ENCODE measurements at regions not wholly inside any gene's neighbourhood (a gene's known extent, or its start where the extent isn't known, plus 50 kb on each side); places are given as distances from the start of the nearest gene placed in this dataset.

- no peak for DNase-seq (ENCODE audit: low spot score)
Measured at GRCh38 chr3:25229586-25229985, 198.5 kb upstream of the RARB start.

GRCh38 chr3:25235031-25235430, 193.0 kb upstream of the RARB start:
- DNase-seq (ENCODE audit: low spot score) = no peak

- DNase-seq (ENCODE audit: low spot score) = no peak
Measured at GRCh38 chr3:25235466-25235865, 192.6 kb upstream of the RARB start.

GRCh38 chr3:25237602-25238001, 190.5 kb upstream of the RARB start:
- no peak for DNase-seq (ENCODE audit: low spot score)

GRCh38 chr3:25239042-25239441, 189.0 kb upstream of the RARB start:
- no peak for DNase-seq (ENCODE audit: low spot score)

GRCh38 chr3:25246913-25247312, 181.2 kb upstream of the RARB start:
- DNase-seq (ENCODE audit: low spot score) = no peak

- no peak for DNase-seq (ENCODE audit: low spot score)
Measured at GRCh38 chr3:25252291-25252690, 175.8 kb upstream of the RARB start.

GRCh38 chr3:25257026-25257425, 171.0 kb upstream of the RARB start:
- no peak for DNase-seq (ENCODE audit: low spot score)

- DNase-seq (ENCODE audit: low spot score) = no peak
Measured at GRCh38 chr3:25259871-25260270, 168.2 kb upstream of the RARB start.

- DNase-seq (ENCODE audit: low spot score) = no peak
Measured at GRCh38 chr3:25262322-25262721, 165.7 kb upstream of the RARB start.

- no peak for DNase-seq (ENCODE audit: low spot score)
Measured at GRCh38 chr3:25265284-25265683, 162.8 kb upstream of the RARB start.

- DNase-seq (ENCODE audit: low spot score) = no peak
Measured at GRCh38 chr3:25266677-25267076, 161.4 kb upstream of the RARB start.

- no peak for DNase-seq (ENCODE audit: low spot score)
Measured at GRCh38 chr3:25272090-25272489, 156.0 kb upstream of the RARB start.

GRCh38 chr3:25273582-25274171, 154.4 kb upstream of the RARB start:
- no peak for DNase-seq (ENCODE audit: low spot score)

- no peak for DNase-seq (ENCODE audit: low spot score)
Measured at GRCh38 chr3:25277503-25277902, 150.6 kb upstream of the RARB start.

GRCh38 chr3:25281041-25281731, 146.9 kb upstream of the RARB start:
- DNase-seq (ENCODE audit: low spot score) = no peak

- DNase-seq (ENCODE audit: low spot score) = no peak
Measured at GRCh38 chr3:25281732-25282126, 146.3 kb upstream of the RARB start.

- DNase-seq (ENCODE audit: low spot score) = no peak
Measured at GRCh38 chr3:25283613-25284012, 144.4 kb upstream of the RARB start.

- DNase-seq (ENCODE audit: low spot score) = no peak
Measured at GRCh38 chr3:25284249-25284648, 143.8 kb upstream of the RARB start.

GRCh38 chr3:25287291-25287884, 140.7 kb upstream of the RARB start:
- no peak for DNase-seq (ENCODE audit: low spot score)

GRCh38 chr3:25288413-25288812, 139.7 kb upstream of the RARB start:
- DNase-seq (ENCODE audit: low spot score) = no peak

- no peak for DNase-seq (ENCODE audit: low spot score)
Measured at GRCh38 chr3:25289156-25289555, 138.9 kb upstream of the RARB start.

- DNase-seq (ENCODE audit: low spot score) = no peak
Measured at GRCh38 chr3:25289663-25290062, 138.4 kb upstream of the RARB start.

- DNase-seq (ENCODE audit: low spot score) = no peak
Measured at GRCh38 chr3:25291481-25291905, 136.6 kb upstream of the RARB start.
